Activated T-helper 17 cell treated with anti-CD3 and anti-CD28 coated beads, Interleukin-2, amount 50 U/mL, for 72 hours (primary cell): ENCODE measurements at regions not wholly inside any gene's neighbourhood (a gene's known extent, or its start where the extent isn't known, plus 50 kb on each side); places are given as distances from the start of the nearest gene placed in this dataset.
"Not testable (repeated sequence)": the region's sequence is repeated elsewhere in the genome, so short reads cannot be mapped to it uniquely, and the experiment has no call there.

Source experiments
- ATAC-seq: fragments of 150-1000 bp; cut with Tn5 transposase; replicated peaks from 2 replicates; pipeline ENCODE4 v1.10.0; 2021; ENCODE audit warnings: mild to moderate bottlenecking, moderate library complexity
- H3K27ac Mint-ChIP-seq: one replicate; pipeline ENCODE4 v1.8.0; 2022; ENCODE audit warnings: mixed read lengths
- H3K27me3 Mint-ChIP-seq: one replicate; pipeline ENCODE4 v1.8.0; 2022; ENCODE audit warnings: mixed read lengths
- H3K36me3 Mint-ChIP-seq: one replicate; pipeline ENCODE4 v1.8.0; 2022; ENCODE audit warnings: low read depth, mild to moderate bottlenecking, mixed read lengths
- H3K4me1 Mint-ChIP-seq: one replicate; pipeline ENCODE4 v1.8.0; 2022; ENCODE audit warnings: mixed read lengths
- H3K4me3 Mint-ChIP-seq: one replicate; pipeline ENCODE4 v1.8.0; 2022; ENCODE audit warnings: mild to moderate bottlenecking, mixed read lengths
- H3K9me3 Mint-ChIP-seq: one replicate; pipeline ENCODE4 v1.8.0; 2022; ENCODE audit warnings: mixed read lengths

- Mint-ChIP-seq H3K4me1 (no peaks in the 10 kb centered on the region), H3K36me3 (no peaks in the 10 kb centered on the region), H3K27me3 (peaks cover 14% of the 10 kb centered on the region), H3K27ac (no peak overlapping the region), H3K4me3 (no peak overlapping the region), H3K9me3 (no peaks in the 10 kb centered on the region)
- ATAC-seq, result no peak
Measured at GRCh38 chr3:139218046-139218445, 125.8 kb upstream of the MRPS22 start.

GRCh38 chr3:139219463-139219862 is 124.4 kb upstream of the MRPS22 start:
- ATAC-seq, result no peak
- H3K27ac Mint-ChIP-seq, result no peak overlapping the region
- H3K36me3 Mint-ChIP-seq, result no peaks in the 10 kb centered on the region
- H3K9me3 Mint-ChIP-seq, result no peaks in the 10 kb centered on the region
- H3K4me3 Mint-ChIP-seq, result no peak overlapping the region
- H3K27me3 Mint-ChIP-seq, result peaks cover 9% of the 10 kb centered on the region
- no peaks in the 10 kb centered on the region for H3K4me1 Mint-ChIP-seq

GRCh38 chr3:139222100-139222657 is 121.6 kb upstream of the MRPS22 start:
- Mint-ChIP-seq H3K36me3 (no peaks in the 10 kb centered on the region), H3K4me3 (no peak overlapping the region), H3K27ac (no peak overlapping the region), H3K4me1 (no peaks in the 10 kb centered on the region), H3K9me3 (no peaks in the 10 kb centered on the region), H3K27me3 (peaks cover 6% of the 10 kb centered on the region)
- no peak for ATAC-seq

- no peak overlapping the region for H3K27ac Mint-ChIP-seq
- H3K36me3 Mint-ChIP-seq, result no peaks in the 10 kb centered on the region
- ATAC-seq, result no peak
- H3K4me1 Mint-ChIP-seq, result no peaks in the 10 kb centered on the region
- no peaks in the 10 kb centered on the region for H3K9me3 Mint-ChIP-seq
- H3K27me3 Mint-ChIP-seq, result peaks cover 6% of the 10 kb centered on the region
- no peak overlapping the region for H3K4me3 Mint-ChIP-seq
Measured at GRCh38 chr3:139225548-139225947, 118.3 kb upstream of the MRPS22 start.

GRCh38 chr3:139226731-139227130 is 117.1 kb upstream of the MRPS22 start:
- Mint-ChIP-seq H3K27ac (no peak overlapping the region), H3K4me1 (no peaks in the 10 kb centered on the region), H3K4me3 (no peak overlapping the region), H3K9me3 (no peaks in the 10 kb centered on the region), H3K36me3 (no peaks in the 10 kb centered on the region), H3K27me3 (peaks cover 6% of the 10 kb centered on the region)
- ATAC-seq, result no peak

GRCh38 chr3:139227165-139227564 is 116.7 kb upstream of the MRPS22 start:
- Mint-ChIP-seq H3K27ac (no peak overlapping the region), H3K4me3 (no peak overlapping the region), H3K4me1 (no peaks in the 10 kb centered on the region), H3K36me3 (no peaks in the 10 kb centered on the region), H3K9me3 (no peaks in the 10 kb centered on the region), H3K27me3 (peaks cover 6% of the 10 kb centered on the region)
- ATAC-seq, result no peak

GRCh38 chr3:139227827-139228226 is 116.0 kb upstream of the MRPS22 start:
- Mint-ChIP-seq H3K36me3 (no peaks in the 10 kb centered on the region), H3K4me1 (no peaks in the 10 kb centered on the region), H3K27ac (no peak overlapping the region), H3K4me3 (no peak overlapping the region), H3K9me3 (no peaks in the 10 kb centered on the region), H3K27me3 (peaks cover 3% of the 10 kb centered on the region)
- no peak for ATAC-seq

- H3K27ac Mint-ChIP-seq, result no peak overlapping the region
- peaks cover 3% of the 10 kb centered on the region for H3K27me3 Mint-ChIP-seq
- no peaks in the 10 kb centered on the region for H3K9me3 Mint-ChIP-seq
- H3K4me1 Mint-ChIP-seq, result no peaks in the 10 kb centered on the region
- no peak overlapping the region for H3K4me3 Mint-ChIP-seq
- H3K36me3 Mint-ChIP-seq, result no peaks in the 10 kb centered on the region
- no peak for ATAC-seq
Measured at GRCh38 chr3:139230391-139230790, 113.4 kb upstream of the MRPS22 start.

GRCh38 chr3:139231555-139232281 is 112.1 kb upstream of the MRPS22 start:
- Mint-ChIP-seq H3K27me3 (peaks cover 6% of the 10 kb centered on the region), H3K36me3 (no peaks in the 10 kb centered on the region), H3K4me3 (no peak overlapping the region), H3K9me3 (no peaks in the 10 kb centered on the region), H3K27ac (no peak overlapping the region), H3K4me1 (no peaks in the 10 kb centered on the region)
- ATAC-seq, result no peak

- not testable (repeated sequence) for H3K4me3 Mint-ChIP-seq, H3K4me1 Mint-ChIP-seq, H3K36me3 Mint-ChIP-seq, ATAC-seq, H3K27ac Mint-ChIP-seq, H3K9me3 Mint-ChIP-seq, H3K27me3 Mint-ChIP-seq
Measured at GRCh38 chr3:139232341-139232740, 111.5 kb upstream of the MRPS22 start.

- H3K27ac Mint-ChIP-seq, result no peak overlapping the region
- no peaks in the 10 kb centered on the region for H3K36me3 Mint-ChIP-seq
- H3K9me3 Mint-ChIP-seq, result no peaks in the 10 kb centered on the region
- peaks cover 11% of the 10 kb centered on the region for H3K27me3 Mint-ChIP-seq
- no peaks in the 10 kb centered on the region for H3K4me1 Mint-ChIP-seq
- H3K4me3 Mint-ChIP-seq, result no peak overlapping the region
- no peak for ATAC-seq
Measured at GRCh38 chr3:139234491-139234890, 109.3 kb upstream of the MRPS22 start.

- Mint-ChIP-seq H3K27ac (no peak overlapping the region), H3K36me3 (no peaks in the 10 kb centered on the region), H3K4me1 (no peaks in the 10 kb centered on the region), H3K4me3 (no peak overlapping the region), H3K27me3 (peaks cover 11% of the 10 kb centered on the region), H3K9me3 (no peaks in the 10 kb centered on the region)
- no peak for ATAC-seq
Measured at GRCh38 chr3:139235192-139235591, 108.6 kb upstream of the MRPS22 start.

- no peak for ATAC-seq
- Mint-ChIP-seq H3K4me1 (no peaks in the 10 kb centered on the region), H3K27ac (no peak overlapping the region), H3K4me3 (no peak overlapping the region), H3K36me3 (no peaks in the 10 kb centered on the region), H3K9me3 (no peaks in the 10 kb centered on the region), H3K27me3 (peaks cover 11% of the 10 kb centered on the region)
Measured at GRCh38 chr3:139236336-139236735, 107.5 kb upstream of the MRPS22 start.

GRCh38 chr3:139238281-139239030 is 105.4 kb upstream of the MRPS22 start:
- Mint-ChIP-seq H3K4me3 (no peak overlapping the region), H3K36me3 (no peaks in the 10 kb centered on the region), H3K27ac (no peak overlapping the region), H3K27me3 (peaks cover 15% of the 10 kb centered on the region), H3K4me1 (no peaks in the 10 kb centered on the region), H3K9me3 (no peaks in the 10 kb centered on the region)
- no peak for ATAC-seq

GRCh38 chr3:139239550-139239949 is 104.3 kb upstream of the MRPS22 start:
- Mint-ChIP-seq H3K27ac (no peak overlapping the region), H3K4me3 (no peak overlapping the region), H3K27me3 (peaks cover 20% of the 10 kb centered on the region), H3K9me3 (no peaks in the 10 kb centered on the region), H3K4me1 (no peaks in the 10 kb centered on the region), H3K36me3 (no peaks in the 10 kb centered on the region)
- no peak for ATAC-seq
